ENCODE measurements at regions not wholly inside any gene's neighbourhood (a gene's known extent, or its start where the extent isn't known, plus 50 kb on each side); places are given as distances from the start of the nearest gene placed in this dataset.
"Not testable (repeated sequence)": the region's sequence is repeated elsewhere in the genome, so short reads cannot be mapped to it uniquely, and the experiment has no call there.

DNA sequence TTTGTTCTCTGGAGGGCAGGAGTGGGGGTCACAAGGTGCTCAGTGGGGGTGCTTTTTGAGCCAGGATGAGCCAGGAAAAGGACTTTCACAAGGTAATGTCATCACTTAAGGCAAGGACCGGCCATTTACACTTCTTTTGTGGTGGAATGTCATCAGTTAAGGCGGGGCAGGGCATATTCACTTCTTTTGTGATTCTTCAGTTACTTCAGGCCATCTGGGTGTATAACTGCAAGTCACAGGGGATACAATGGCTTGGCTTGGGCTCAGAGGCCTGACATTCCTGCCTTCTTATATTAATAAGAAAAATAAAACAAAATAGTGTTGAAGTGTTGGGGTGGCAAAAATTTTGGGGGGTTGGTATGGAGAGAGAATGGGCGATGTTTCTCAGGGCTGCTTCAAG is 841.8 kb downstream of the SLITRK5 start:
- TF ChIP-seq, protein P1, sequence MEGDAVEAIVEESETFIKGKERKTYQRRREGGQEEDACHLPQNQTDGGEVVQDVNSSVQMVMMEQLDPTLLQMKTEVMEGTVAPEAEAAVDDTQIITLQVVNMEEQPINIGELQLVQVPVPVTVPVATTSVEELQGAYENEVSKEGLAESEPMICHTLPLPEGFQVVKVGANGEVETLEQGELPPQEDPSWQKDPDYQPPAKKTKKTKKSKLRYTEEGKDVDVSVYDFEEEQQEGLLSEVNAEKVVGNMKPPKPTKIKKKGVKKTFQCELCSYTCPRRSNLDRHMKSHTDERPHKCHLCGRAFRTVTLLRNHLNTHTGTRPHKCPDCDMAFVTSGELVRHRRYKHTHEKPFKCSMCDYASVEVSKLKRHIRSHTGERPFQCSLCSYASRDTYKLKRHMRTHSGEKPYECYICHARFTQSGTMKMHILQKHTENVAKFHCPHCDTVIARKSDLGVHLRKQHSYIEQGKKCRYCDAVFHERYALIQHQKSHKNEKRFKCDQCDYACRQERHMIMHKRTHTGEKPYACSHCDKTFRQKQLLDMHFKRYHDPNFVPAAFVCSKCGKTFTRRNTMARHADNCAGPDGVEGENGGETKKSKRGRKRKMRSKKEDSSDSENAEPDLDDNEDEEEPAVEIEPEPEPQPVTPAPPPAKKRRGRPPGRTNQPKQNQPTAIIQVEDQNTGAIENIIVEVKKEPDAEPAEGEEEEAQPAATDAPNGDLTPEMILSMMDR (IDR thresholded peaks at IDR 0.05) = not testable (repeated sequence)
- TF ChIP-seq POLR2A (IDR thresholded peaks at IDR 0.05) = not testable (repeated sequence)
